ENCODE measurements at regions not wholly inside any gene's neighbourhood (a gene's known extent, or its start where the extent isn't known, plus 50 kb on each side); places are given as distances from the start of the nearest gene placed in this dataset.

DNA sequence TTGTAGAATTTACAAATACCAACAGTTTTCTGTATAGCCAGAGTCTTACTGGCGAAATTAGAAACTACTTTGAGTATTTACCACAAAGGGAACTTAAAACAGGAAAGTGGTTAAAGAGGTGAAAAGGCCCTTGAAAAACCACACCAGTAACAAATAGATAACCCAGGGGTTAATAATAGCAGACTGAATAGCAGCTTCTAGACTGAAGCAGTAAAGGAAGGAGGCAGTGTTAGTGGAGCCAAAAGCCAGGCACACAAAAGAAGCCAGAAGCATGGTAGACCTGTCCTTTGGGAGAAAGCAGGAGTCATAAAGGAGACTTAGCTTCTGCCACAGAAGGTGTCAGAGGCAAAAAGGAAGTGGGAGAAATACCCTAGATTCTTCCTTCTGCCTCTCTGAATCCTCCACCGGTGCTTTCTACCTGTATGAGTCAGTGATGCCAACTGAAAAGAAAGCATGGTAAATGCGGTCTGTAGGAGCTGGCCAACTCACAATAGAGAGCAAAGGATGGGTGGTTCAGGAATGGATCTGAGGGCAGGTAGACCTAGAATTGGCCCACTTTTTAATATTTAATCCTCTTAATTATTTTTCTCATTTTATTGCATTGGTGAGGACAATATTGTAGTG, 97.3 kb downstream of the ARL6IP6 start:
- peaks cover 3% of the 10 kb centered on the region for H3K27me3 Mint-ChIP-seq (ENCODE audit: unreplicated experiment)
- H3K9me3 Mint-ChIP-seq (ENCODE audit: unreplicated experiment) = peaks cover 4% of the 10 kb centered on the region
- no peak overlapping the region for H3K4me3 Mint-ChIP-seq (ENCODE audit: unreplicated experiment)
- no peak for DNase-seq (ENCODE audit: low spot score)
- TF ChIP-seq, protein P1, sequence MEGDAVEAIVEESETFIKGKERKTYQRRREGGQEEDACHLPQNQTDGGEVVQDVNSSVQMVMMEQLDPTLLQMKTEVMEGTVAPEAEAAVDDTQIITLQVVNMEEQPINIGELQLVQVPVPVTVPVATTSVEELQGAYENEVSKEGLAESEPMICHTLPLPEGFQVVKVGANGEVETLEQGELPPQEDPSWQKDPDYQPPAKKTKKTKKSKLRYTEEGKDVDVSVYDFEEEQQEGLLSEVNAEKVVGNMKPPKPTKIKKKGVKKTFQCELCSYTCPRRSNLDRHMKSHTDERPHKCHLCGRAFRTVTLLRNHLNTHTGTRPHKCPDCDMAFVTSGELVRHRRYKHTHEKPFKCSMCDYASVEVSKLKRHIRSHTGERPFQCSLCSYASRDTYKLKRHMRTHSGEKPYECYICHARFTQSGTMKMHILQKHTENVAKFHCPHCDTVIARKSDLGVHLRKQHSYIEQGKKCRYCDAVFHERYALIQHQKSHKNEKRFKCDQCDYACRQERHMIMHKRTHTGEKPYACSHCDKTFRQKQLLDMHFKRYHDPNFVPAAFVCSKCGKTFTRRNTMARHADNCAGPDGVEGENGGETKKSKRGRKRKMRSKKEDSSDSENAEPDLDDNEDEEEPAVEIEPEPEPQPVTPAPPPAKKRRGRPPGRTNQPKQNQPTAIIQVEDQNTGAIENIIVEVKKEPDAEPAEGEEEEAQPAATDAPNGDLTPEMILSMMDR (IDR thresholded peaks at IDR 0.05; ENCODE audit: unreplicated experiment) = no peak
- H3K36me3 Mint-ChIP-seq (ENCODE audit: low read depth, unreplicated experiment) = no peaks in the 10 kb centered on the region
- no peak overlapping the region for H3K27ac Mint-ChIP-seq (ENCODE audit: unreplicated experiment)
- H3K4me1 Mint-ChIP-seq (ENCODE audit: unreplicated experiment) = peaks cover 4% of the 10 kb centered on the region

DNA sequence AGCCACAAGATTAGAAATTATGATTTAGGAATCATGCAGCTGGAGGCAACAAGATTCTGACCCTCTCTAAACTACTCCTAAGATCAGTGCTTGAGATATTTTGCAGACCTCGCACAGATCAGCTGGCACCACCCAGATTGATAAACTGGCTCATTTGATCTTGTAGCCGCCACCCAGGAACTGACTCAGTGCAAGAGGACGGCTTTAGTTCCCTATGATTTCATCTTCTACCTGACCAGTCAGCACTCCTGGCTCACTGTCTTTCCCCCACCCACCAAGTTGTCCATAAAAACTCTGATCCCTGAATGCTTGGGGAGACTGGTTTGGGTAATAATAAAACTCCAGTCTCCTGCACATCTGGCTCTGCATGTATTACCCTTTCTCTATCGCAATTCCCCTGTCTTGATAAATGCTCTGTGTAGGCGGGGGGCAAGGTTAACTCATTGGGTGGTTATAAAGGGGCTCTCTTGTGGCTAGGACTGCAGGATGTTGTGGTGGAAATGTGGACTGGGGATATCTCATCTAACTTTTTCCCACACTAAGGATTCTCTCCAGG, 96.1 kb downstream of the ARL6IP6 start:
- H3K36me3 Mint-ChIP-seq (ENCODE audit: low read depth, unreplicated experiment) = no peaks in the 10 kb centered on the region
- H3K4me1 Mint-ChIP-seq (ENCODE audit: unreplicated experiment) = peaks cover 4% of the 10 kb centered on the region
- TF ChIP-seq, protein P1 (IDR thresholded peaks at IDR 0.05; ENCODE audit: unreplicated experiment) = no peak
- H3K27me3 Mint-ChIP-seq (ENCODE audit: unreplicated experiment) = peaks cover 3% of the 10 kb centered on the region
- peaks cover 4% of the 10 kb centered on the region for H3K9me3 Mint-ChIP-seq (ENCODE audit: unreplicated experiment)
- no peak for DNase-seq (ENCODE audit: low spot score)
- H3K4me3 Mint-ChIP-seq (ENCODE audit: unreplicated experiment) = no peak overlapping the region
- H3K27ac Mint-ChIP-seq (ENCODE audit: unreplicated experiment) = no peak overlapping the region

DNA sequence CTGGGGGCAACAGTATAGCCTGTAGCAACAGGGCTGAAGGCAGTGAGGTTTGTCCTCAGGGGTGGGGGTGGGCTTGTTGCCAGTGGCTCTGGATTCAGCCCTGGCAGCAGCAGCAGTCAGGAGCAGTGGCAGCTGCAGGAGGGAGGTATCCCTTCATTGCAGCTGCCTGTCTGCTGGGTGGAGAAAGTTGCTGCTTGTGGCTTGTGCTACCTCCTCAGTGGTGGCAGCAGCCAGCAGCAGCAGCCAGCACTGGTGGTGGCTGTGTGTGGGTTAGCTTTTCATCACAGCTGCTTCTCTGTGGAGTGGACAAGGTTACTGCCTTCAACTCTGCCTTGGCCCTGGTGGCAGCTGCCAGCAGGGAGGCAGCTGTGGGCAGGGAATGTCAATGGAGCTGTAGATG, 94.9 kb downstream of the ARL6IP6 start:
- no peak overlapping the region for H3K27ac Mint-ChIP-seq (ENCODE audit: unreplicated experiment)
- peaks cover 3% of the 10 kb centered on the region for H3K27me3 Mint-ChIP-seq (ENCODE audit: unreplicated experiment)
- TF ChIP-seq, protein P1 (IDR thresholded peaks at IDR 0.05; ENCODE audit: unreplicated experiment) = no peak
- DNase-seq (ENCODE audit: low spot score) = no peak
- peaks cover 4% of the 10 kb centered on the region for H3K9me3 Mint-ChIP-seq (ENCODE audit: unreplicated experiment)
- peaks cover 4% of the 10 kb centered on the region for H3K4me1 Mint-ChIP-seq (ENCODE audit: unreplicated experiment)
- no peak overlapping the region for H3K4me3 Mint-ChIP-seq (ENCODE audit: unreplicated experiment)
- no peaks in the 10 kb centered on the region for H3K36me3 Mint-ChIP-seq (ENCODE audit: low read depth, unreplicated experiment)
